Fibroblast of lung (primary cell): ENCODE measurements at regions not wholly inside any gene's neighbourhood (a gene's known extent, or its start where the extent isn't known, plus 50 kb on each side); places are given as distances from the start of the nearest gene placed in this dataset.

Source experiments
- DNase-seq, 2 donors: peaks; one replicate each; pipeline versions ENCODE4 v3.0.0 to v3.0.0-alpha.2; 2010; ENCODE audit warnings: low read depth in 2 of 2
- H2AFZ ChIP-seq: 2 replicates; pipeline ENCODE4 v1.5.1; 2012; ENCODE audit warnings: low read length, control low read depth, inconsistent platforms
- H3K27ac ChIP-seq: 2 replicates; pipeline ENCODE4 v1.5.1; 2011; ENCODE audit warnings: low read length, control low read depth; ENCODE audit not compliant: insufficient read depth
- H3K27me3 ChIP-seq: 2 replicates; pipeline ENCODE4 v1.5.1; 2011; ENCODE audit warnings: mild to moderate bottlenecking, low read length; ENCODE audit not compliant: control insufficient read depth, insufficient read depth
- H3K36me3 ChIP-seq: 2 replicates; pipeline ENCODE4 v1.5.1; 2011; ENCODE audit warnings: low read length; ENCODE audit not compliant: control insufficient read depth, insufficient read depth
- H3K4me1 ChIP-seq: 2 replicates; pipeline ENCODE4 v1.5.1; 2011; ENCODE audit warnings: low read length; ENCODE audit not compliant: control insufficient read depth, insufficient read depth; ENCODE audit errors: extremely low read depth
- H3K4me2 ChIP-seq: 2 replicates; pipeline ENCODE4 v1.5.1; 2011; ENCODE audit warnings: low read length, control low read depth; ENCODE audit not compliant: insufficient read depth; ENCODE audit errors: extremely low read depth
- H3K4me3 ChIP-seq, 4 experiments: fragments of 200-600 bp in 1 of 4; sonication (generic) in 1 of 4; replicated peaks in 1 of 4; 2 replicates each; pipeline ENCODE4 v1.5.1; 2011 to 2016; ENCODE audit warnings: low read length in 4 of 4, low read depth in 3 of 4, mild to moderate bottlenecking in 3 of 4, control low read depth in 2 of 4, inconsistent platforms in 1 of 4, mixed read lengths in 1 of 4; ENCODE audit not compliant: insufficient read depth in 1 of 4; ENCODE audit errors: control extremely low read depth in 1 of 4
- H3K79me2 ChIP-seq: 2 replicates; pipeline ENCODE4 v1.5.1; 2012; ENCODE audit warnings: mild to moderate bottlenecking, low read length, inconsistent platforms; ENCODE audit not compliant: control insufficient read depth, insufficient read depth
- H3K9ac ChIP-seq: 2 replicates; pipeline ENCODE4 v1.5.1; 2011; ENCODE audit warnings: mild to moderate bottlenecking, low read length, control low read depth; ENCODE audit not compliant: insufficient read depth
- H3K9me3 ChIP-seq: 2 replicates; pipeline ENCODE4 v1.5.1; 2012; ENCODE audit warnings: low read depth, low read length; ENCODE audit not compliant: control insufficient read depth, insufficient read depth
- H4K20me1 ChIP-seq: 2 replicates; pipeline ENCODE4 v1.5.1; 2011; ENCODE audit warnings: low read length; ENCODE audit not compliant: control insufficient read depth, insufficient read depth; ENCODE audit errors: extremely low read depth
- EZH2 ChIP-seq: IDR thresholded peaks from 2 replicates; pipeline ENCODE4 v1.5.1; 2012; ENCODE audit warnings: low read length, control low read depth, mild to moderate bottlenecking; ENCODE audit errors: missing control alignments
- TF ChIP-seq, protein P1 (sequence below), 2 donors: IDR thresholded peaks in 1 of 2; conservative IDR thresholded peaks in 1 of 2; 1 replicate in 1 of 2; 2 replicates in 1 of 2; pipeline ENCODE4 v1.5.1; 2011 to 2012; ENCODE audit warnings: low read length in 2 of 2, control low read depth in 1 of 2, inconsistent platforms in 1 of 2, low read depth in 1 of 2, mild to moderate bottlenecking in 1 of 2

GRCh38 chr4:96379524-96379923, 539.6 kb downstream of the PDHA2 start:
- no peaks in the 10 kb centered on the region for H3K9me3 ChIP-seq
- no peaks in the 10 kb centered on the region for H3K4me1 ChIP-seq
- TF ChIP-seq, protein P1, sequence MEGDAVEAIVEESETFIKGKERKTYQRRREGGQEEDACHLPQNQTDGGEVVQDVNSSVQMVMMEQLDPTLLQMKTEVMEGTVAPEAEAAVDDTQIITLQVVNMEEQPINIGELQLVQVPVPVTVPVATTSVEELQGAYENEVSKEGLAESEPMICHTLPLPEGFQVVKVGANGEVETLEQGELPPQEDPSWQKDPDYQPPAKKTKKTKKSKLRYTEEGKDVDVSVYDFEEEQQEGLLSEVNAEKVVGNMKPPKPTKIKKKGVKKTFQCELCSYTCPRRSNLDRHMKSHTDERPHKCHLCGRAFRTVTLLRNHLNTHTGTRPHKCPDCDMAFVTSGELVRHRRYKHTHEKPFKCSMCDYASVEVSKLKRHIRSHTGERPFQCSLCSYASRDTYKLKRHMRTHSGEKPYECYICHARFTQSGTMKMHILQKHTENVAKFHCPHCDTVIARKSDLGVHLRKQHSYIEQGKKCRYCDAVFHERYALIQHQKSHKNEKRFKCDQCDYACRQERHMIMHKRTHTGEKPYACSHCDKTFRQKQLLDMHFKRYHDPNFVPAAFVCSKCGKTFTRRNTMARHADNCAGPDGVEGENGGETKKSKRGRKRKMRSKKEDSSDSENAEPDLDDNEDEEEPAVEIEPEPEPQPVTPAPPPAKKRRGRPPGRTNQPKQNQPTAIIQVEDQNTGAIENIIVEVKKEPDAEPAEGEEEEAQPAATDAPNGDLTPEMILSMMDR (conservative IDR thresholded peaks at IDR 0.05 in 1 of 2, IDR thresholded peaks at IDR 0.05 in 1 of 2; ENCODE audit: low read depth in 1 of 2, low read length in 2 of 2): no peak
- TF ChIP-seq EZH2: no peak
- H3K27ac ChIP-seq: no peak overlapping the region
- H3K36me3 ChIP-seq: no peaks in the 10 kb centered on the region
- no peak overlapping the region for H3K9ac ChIP-seq
- no peak overlapping the region for H3K4me2 ChIP-seq
- DNase-seq: no peak
- H3K4me3 ChIP-seq: no peak overlapping the region
- no peaks in the 10 kb centered on the region for H3K79me2 ChIP-seq
- H2AFZ ChIP-seq: no peak overlapping the region
- no peaks in the 10 kb centered on the region for H3K27me3 ChIP-seq
- no peaks in the 10 kb centered on the region for H4K20me1 ChIP-seq

- no peak for DNase-seq
- Histone ChIP-seq H4K20me1 (no peaks in the 10 kb centered on the region), H3K9ac (no peak overlapping the region), H3K9me3 (no peaks in the 10 kb centered on the region), H3K79me2 (no peaks in the 10 kb centered on the region), H3K27ac (no peak overlapping the region), H3K4me3 (no peak overlapping the region), H3K4me1 (no peaks in the 10 kb centered on the region), H2AFZ (no peak overlapping the region), H3K4me2 (no peak overlapping the region), H3K36me3 (no peaks in the 10 kb centered on the region), H3K27me3 (no peaks in the 10 kb centered on the region)
- TF ChIP-seq EZH2: no peak
- TF ChIP-seq, protein P1 (conservative IDR thresholded peaks at IDR 0.05 in 1 of 2, IDR thresholded peaks at IDR 0.05 in 1 of 2; ENCODE audit: low read depth in 1 of 2, low read length in 2 of 2): no peak
These were observed 540.2 kb downstream of the PDHA2 start for GRCh38 chr4:96380106-96380505.

DNA sequence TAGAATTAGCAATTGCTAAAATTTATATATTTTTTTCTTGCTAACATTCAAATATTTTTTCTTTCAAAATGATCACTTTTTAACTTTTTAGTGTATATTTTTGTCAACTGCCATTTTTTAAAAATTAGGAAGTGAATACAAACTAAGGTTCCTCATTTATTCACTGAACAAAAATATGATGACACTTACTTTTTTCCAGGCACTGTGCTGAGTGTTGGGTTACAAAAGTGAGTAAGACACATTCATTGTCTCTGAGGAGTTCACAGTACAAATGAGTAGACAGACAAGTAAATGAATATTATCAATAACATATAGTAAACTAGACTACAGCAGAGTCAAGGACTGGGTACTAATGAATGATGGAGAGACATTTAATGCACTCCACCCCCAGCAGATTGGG, 543.5 kb downstream of the PDHA2 start:
- Histone ChIP-seq H3K4me3 (no peak overlapping the region), H3K9ac (no peak overlapping the region), H3K36me3 (no peaks in the 10 kb centered on the region), H4K20me1 (no peaks in the 10 kb centered on the region), H3K4me1 (no peaks in the 10 kb centered on the region), H3K27ac (no peak overlapping the region), H3K27me3 (no peaks in the 10 kb centered on the region), H3K79me2 (no peaks in the 10 kb centered on the region), H2AFZ (no peak overlapping the region), H3K9me3 (no peaks in the 10 kb centered on the region), H3K4me2 (no peak overlapping the region)
- TF ChIP-seq EZH2: no peak
- TF ChIP-seq, protein P1 (conservative IDR thresholded peaks at IDR 0.05 in 1 of 2, IDR thresholded peaks at IDR 0.05 in 1 of 2; ENCODE audit: low read depth in 1 of 2, low read length in 2 of 2): no peak
- DNase-seq: no peak
